H7 (cell line): ENCODE measurements at regions not wholly inside any gene's neighbourhood (a gene's known extent, or its start where the extent isn't known, plus 50 kb on each side); places are given as distances from the start of the nearest gene placed in this dataset.

Experiments
- DNase-seq: peaks from one replicate; pipeline ENCODE4 v3.0.0; 2012
- H3K27me3 ChIP-seq: 2 replicates; pipeline ENCODE4 v1.6.0; 2011; ENCODE audit warnings: mild to moderate bottlenecking, low read length; ENCODE audit not compliant: control insufficient read depth, insufficient read depth
- H3K36me3 ChIP-seq: replicated peaks from 2 replicates; pipeline ENCODE4 v1.5.1; 2011; ENCODE audit warnings: low read length; ENCODE audit not compliant: control insufficient read depth, insufficient read depth
- H3K4me3 ChIP-seq: 2 replicates; pipeline ENCODE4 v1.5.1; 2011; ENCODE audit warnings: low read depth, mild to moderate bottlenecking, control low read depth, low read length, moderate library complexity; ENCODE audit not compliant: insufficient read depth

GRCh38 chr3:101940521-101941317 lies 91.4 kb downstream of the NFKBIZ start:
- Histone ChIP-seq H3K4me3 (no peak overlapping the region), H3K27me3 (no peaks in the 10 kb centered on the region), H3K36me3 (no peaks in the 10 kb centered on the region)
- DNase-seq, result peak; percentile 34

- DNase-seq, result no peak
Measured at GRCh38 chr3:101941318-101942040, 92.2 kb downstream of the NFKBIZ start.

GRCh38 chr3:101942356-101942755 lies 93.0 kb downstream of the NFKBIZ start:
- H3K4me3 ChIP-seq, result no peak overlapping the region
- no peak for DNase-seq
- H3K36me3 ChIP-seq, result no peaks in the 10 kb centered on the region
- H3K27me3 ChIP-seq, result no peaks in the 10 kb centered on the region

More at GRCh38 chr3:101941318-101942040, 92.2 kb downstream of the NFKBIZ start:
- no peaks in the 10 kb centered on the region for H3K27me3 ChIP-seq
- H3K4me3 ChIP-seq, result no peak overlapping the region
- no peaks in the 10 kb centered on the region for H3K36me3 ChIP-seq

- H3K36me3 ChIP-seq, result no peaks in the 10 kb centered on the region
- H3K27me3 ChIP-seq, result no peaks in the 10 kb centered on the region
- H3K4me3 ChIP-seq, result no peak overlapping the region
- no peak for DNase-seq
Measured at GRCh38 chr3:101943029-101943428, 93.7 kb downstream of the NFKBIZ start.

GRCh38 chr3:101944308-101944707 lies 95.0 kb downstream of the NFKBIZ start:
- Histone ChIP-seq H3K36me3 (no peaks in the 10 kb centered on the region), H3K4me3 (no peak overlapping the region)
- no peak for DNase-seq

GRCh38 chr3:101945980-101946379 lies 96.7 kb downstream of the NFKBIZ start:
- Histone ChIP-seq H3K27me3 (no peaks in the 10 kb centered on the region), H3K4me3 (no peak overlapping the region), H3K36me3 (no peaks in the 10 kb centered on the region)
- no peak for DNase-seq

More at GRCh38 chr3:101944308-101944707, 95.0 kb downstream of the NFKBIZ start:
- H3K27me3 ChIP-seq, result no peaks in the 10 kb centered on the region

- Histone ChIP-seq H3K36me3 (no peaks in the 10 kb centered on the region), H3K27me3 (no peaks in the 10 kb centered on the region), H3K4me3 (no peak overlapping the region)
- DNase-seq, result no peak
Measured at GRCh38 chr3:101946906-101947305, 97.6 kb downstream of the NFKBIZ start.

GRCh38 chr3:101950510-101950909 lies 101.2 kb downstream of the NFKBIZ start:
- Histone ChIP-seq H3K4me3 (no peak overlapping the region), H3K27me3 (no peaks in the 10 kb centered on the region), H3K36me3 (no peaks in the 10 kb centered on the region)
- DNase-seq, result no peak

- H3K27me3 ChIP-seq, result no peaks in the 10 kb centered on the region
Measured at GRCh38 chr3:101950985-101951733, 101.8 kb downstream of the NFKBIZ start.

GRCh38 chr3:101954361-101954760 lies 105.0 kb downstream of the NFKBIZ start:
- Histone ChIP-seq H3K27me3 (no peaks in the 10 kb centered on the region), H3K36me3 (no peaks in the 10 kb centered on the region), H3K4me3 (no peak overlapping the region)
- DNase-seq, result no peak

More at GRCh38 chr3:101950985-101951733, 101.8 kb downstream of the NFKBIZ start:
- no peak overlapping the region for H3K4me3 ChIP-seq
- no peaks in the 10 kb centered on the region for H3K36me3 ChIP-seq
- DNase-seq, result no peak

- H3K27me3 ChIP-seq, result no peaks in the 10 kb centered on the region
- H3K36me3 ChIP-seq, result no peaks in the 10 kb centered on the region
- H3K4me3 ChIP-seq, result no peak overlapping the region
- no peak for DNase-seq
Measured at GRCh38 chr3:101954936-101955335, 105.6 kb downstream of the NFKBIZ start.

- DNase-seq, result no peak
- Histone ChIP-seq H3K27me3 (no peaks in the 10 kb centered on the region), H3K36me3 (no peaks in the 10 kb centered on the region), H3K4me3 (no peak overlapping the region)
Measured at GRCh38 chr3:101962055-101962454, 112.7 kb downstream of the NFKBIZ start.

- Histone ChIP-seq H3K36me3 (no peaks in the 10 kb centered on the region), H3K27me3 (no peaks in the 10 kb centered on the region), H3K4me3 (no peak overlapping the region)
- no peak for DNase-seq
Measured at GRCh38 chr3:101963902-101964362, 114.6 kb downstream of the NFKBIZ start.

GRCh38 chr3:101964861-101965260 lies 115.5 kb downstream of the NFKBIZ start:
- no peaks in the 10 kb centered on the region for H3K27me3 ChIP-seq
- no peak for DNase-seq
- no peaks in the 10 kb centered on the region for H3K36me3 ChIP-seq
- no peak overlapping the region for H3K4me3 ChIP-seq
